Endothelial cell of umbilical vein (primary cell): ENCODE measurements at regions not wholly inside any gene's neighbourhood (a gene's known extent, or its start where the extent isn't known, plus 50 kb on each side); places are given as distances from the start of the nearest gene placed in this dataset.

ENCODE experiments used
- BruUV-seq: library from RNA; stranded (reverse); fragments of 400-500 nt; replicated peaks from 2 replicates; lab custom pipeline; 2021; lab: Mats Ljungman, UMichigan
- CTCF ChIA-PET: fragments of 300-600, 350-600 bp; sonication (Branson Sonifier 250); formaldehyde crosslinking; loops from one replicate; lab custom pipeline; 2021; ENCODE audit warnings: antibody characterized with exemption, inconsistent platforms; lab: Charles Lee
- POLR2A ChIA-PET: fragments of 300-600, 350-600 bp; sonication (Branson Sonifier 250); formaldehyde crosslinking; loops from one replicate; lab custom pipeline; 2021; ENCODE audit warnings: antibody characterized with exemption, inconsistent platforms; lab: Charles Lee
- DNase-seq: peaks from one replicate; pipeline ENCODE4 v3.0.0-alpha.2; 2011; ENCODE audit warnings: low read depth, low spot score
- FAIRE-seq: peaks from 2 replicates; lab custom pipeline; 2011; peaks lifted over from hg19 to GRCh38; lab: Jason Lieb, UNC
- H2AFZ ChIP-seq: 2 replicates; pipeline ENCODE4 v1.6.0; 2012; ENCODE audit warnings: low read depth, low read length, control low read depth, inconsistent platforms
- H3K27ac ChIP-seq: 2 replicates; pipeline ENCODE4 v1.5.1; 2011; ENCODE audit warnings: low read depth, mild to moderate bottlenecking, control low read depth, low read length, moderate library complexity; ENCODE audit not compliant: insufficient read depth
- H3K27me3 ChIP-seq, 2 experiments: 2 replicates each; pipeline versions ENCODE4 v1.6.0 to v1.6.1; 2011; ENCODE audit warnings: low read length in 2 of 2, mixed read lengths in 1 of 2; ENCODE audit not compliant: control insufficient read depth in 2 of 2, insufficient read depth in 2 of 2
- H3K36me3 ChIP-seq, 2 experiments: 2 replicates in 1 of 2; 3 replicates in 1 of 2; pipeline ENCODE4 v1.5.1; 2011; ENCODE audit warnings: low read length in 2 of 2, mild to moderate bottlenecking in 1 of 2, moderate library complexity in 1 of 2; ENCODE audit not compliant: control insufficient read depth in 2 of 2, insufficient read depth in 2 of 2; ENCODE audit errors: extremely low read depth in 1 of 2
- H3K4me1 ChIP-seq: 3 replicates; pipeline ENCODE4 v1.5.1; 2011; ENCODE audit warnings: mild to moderate bottlenecking, low read length; ENCODE audit not compliant: control insufficient read depth, insufficient read depth; ENCODE audit errors: extremely low read depth
- H3K4me2 ChIP-seq: 2 replicates; pipeline ENCODE4 v1.6.1; 2011; ENCODE audit warnings: low read length, control low read depth, mixed read lengths; ENCODE audit not compliant: insufficient read depth
- H3K4me3 ChIP-seq, 3 experiments: fragments of 200-600 bp in 1 of 3; sonication (generic), shearing (Covaris generic) in 1 of 3; replicated peaks in 1 of 3; 2 replicates each; pipeline ENCODE4 v1.5.1; 2011 to 2016; ENCODE audit warnings: control low read depth in 3 of 3, low read length in 3 of 3, mild to moderate bottlenecking in 2 of 3, inconsistent platforms in 1 of 3, low read depth in 1 of 3, moderate library complexity in 1 of 3; ENCODE audit not compliant: insufficient read depth in 1 of 3
- H3K79me2 ChIP-seq: 2 replicates; pipeline ENCODE4 v1.6.0; 2012; ENCODE audit warnings: low read length, inconsistent platforms; ENCODE audit not compliant: control insufficient read depth, insufficient read depth
- H3K9ac ChIP-seq: replicated peaks from 2 replicates; pipeline ENCODE3; 2011; ENCODE audit warnings: low read length, control low read depth; ENCODE audit not compliant: insufficient read depth; ENCODE audit errors: extremely low read depth
- H3K9me1 ChIP-seq: replicated peaks from 3 replicates; pipeline ENCODE4 v1.6.0; 2011; ENCODE audit warnings: mild to moderate bottlenecking, low read length; ENCODE audit not compliant: control insufficient read depth, insufficient read depth; ENCODE audit errors: extremely low read depth
- H3K9me3 ChIP-seq: replicated peaks from 2 replicates; pipeline ENCODE4 v1.5.1; 2012; ENCODE audit warnings: low read length, inconsistent platforms; ENCODE audit not compliant: control insufficient read depth, insufficient read depth
- H4K20me1 ChIP-seq: replicated peaks from 2 replicates; pipeline ENCODE3; 2011; ENCODE audit warnings: mild to moderate bottlenecking, low read length; ENCODE audit not compliant: control insufficient read depth, insufficient read depth; ENCODE audit errors: extremely low read depth
- CTCF ChIP-seq, 2 donors: IDR thresholded peaks; 1 replicate in 1 of 2; 2 replicates in 1 of 2; pipeline ENCODE4 v1.5.1; 2011; ENCODE audit warnings: low read length in 2 of 2, mild to moderate bottlenecking in 2 of 2, moderate library complexity in 2 of 2, control low read depth in 1 of 2, inconsistent platforms in 1 of 2, low read depth in 1 of 2; ENCODE audit not compliant: insufficient read depth in 1 of 2; ENCODE audit errors: extremely low read depth in 1 of 2
- EZH2 ChIP-seq: IDR thresholded peaks from 2 replicates; pipeline ENCODE4 v1.6.1; 2012; ENCODE audit warnings: borderline replicate concordance, low read depth, mild to moderate bottlenecking, moderate library complexity, low read length, inconsistent platforms; ENCODE audit not compliant: severe bottlenecking
- FOS ChIP-seq: IDR thresholded peaks from 2 replicates; pipeline ENCODE4 v1.6.1; 2011; ENCODE audit warnings: mild to moderate bottlenecking, low read length, moderate library complexity, borderline replicate concordance; ENCODE audit not compliant: insufficient read depth
- GATA2 ChIP-seq: IDR thresholded peaks from 2 replicates; pipeline ENCODE4 v1.7.0; 2011; ENCODE audit warnings: low read depth, mild to moderate bottlenecking, moderate library complexity, mixed read lengths, low read length; ENCODE audit not compliant: insufficient read length, insufficient read depth
- JUN ChIP-seq: IDR thresholded peaks from 2 replicates; pipeline ENCODE4 v1.6.1; 2011; ENCODE audit warnings: borderline replicate concordance, low read depth; ENCODE audit not compliant: insufficient read length, insufficient read depth
- MAX ChIP-seq: IDR thresholded peaks from 2 replicates; pipeline ENCODE4 v1.6.1; 2011; ENCODE audit not compliant: insufficient read depth, insufficient read length
- MYC ChIP-seq: IDR thresholded peaks from one replicate; pipeline ENCODE4 v1.6.1; 2011; ENCODE audit warnings: mild to moderate bottlenecking, low read depth, low read length
- POLR2A ChIP-seq: IDR thresholded peaks from 2 replicates; pipeline ENCODE4 v1.6.1; 2012; ENCODE audit warnings: low read depth, mild to moderate bottlenecking, control low read depth, low read length
- POLR2AphosphoS5 ChIP-seq: IDR thresholded peaks from 2 replicates; pipeline ENCODE4 v1.6.1; 2012; ENCODE audit warnings: low read depth, mild to moderate bottlenecking, control low read depth, low read length, moderate library complexity; ENCODE audit not compliant: insufficient read depth
- dilution Hi-C: fragments of 300-500 bp; cut with MboI; formaldehyde crosslinking; loops from one replicate; pipeline ENCODE4 v1.15.0; 2019; ENCODE audit warnings: low sequenced_read_pairs; ENCODE audit not compliant: extremely low pct_ligation_motif_present
- intact Hi-C: fragments of 100-400 bp; cut with micrococcal nuclease; formaldehyde crosslinking; loops from one replicate; pipeline ENCODE4 v1.10.0; 2022

GRCh38 chr6:44734886-44735629 lies 347.6 kb downstream of the CDC5L start:
- no peaks in the 10 kb centered on the region for H3K9me1 ChIP-seq
- TF ChIP-seq MAX (no peak), POLR2AphosphoS5 (no peak), MYC (no peak), GATA2 (no peak), EZH2 (no peak), JUN (no peak), POLR2A (no peak), FOS (no peak), CTCF (IDR thresholded peaks at IDR 0.05; ENCODE audit: extremely low read depth in 1 of 2, insufficient read depth in 1 of 2, low read depth in 1 of 2, low read length in 2 of 2) (no peak)
- dilution Hi-C loops (no loop called here), intact Hi-C loops (no loop called here)
- DNase-seq (no peak), FAIRE-seq (no peak)
- no peaks in the 10 kb centered on the region for H3K36me3 ChIP-seq
- ChIA-PET CTCF (no interaction called here), POLR2A (no interaction called here)
- H3K4me1 ChIP-seq = no peaks in the 10 kb centered on the region
- H2AFZ ChIP-seq = no peak overlapping the region
- no peaks in the 10 kb centered on the region for H3K27me3 ChIP-seq
- H3K27ac ChIP-seq = no peak overlapping the region
- BruUV-seq = no TSS peak
- H4K20me1 ChIP-seq = no peaks in the 10 kb centered on the region
- H3K9ac ChIP-seq = no peak overlapping the region
- no peaks in the 10 kb centered on the region for H3K79me2 ChIP-seq
- no peak overlapping the region for H3K4me3 ChIP-seq
- H3K9me3 ChIP-seq = no peaks in the 10 kb centered on the region
- no peak overlapping the region for H3K4me2 ChIP-seq
